ENCODE measurements at regions not wholly inside any gene's neighbourhood (a gene's known extent, or its start where the extent isn't known, plus 50 kb on each side); places are given as distances from the start of the nearest gene placed in this dataset.

DNA sequence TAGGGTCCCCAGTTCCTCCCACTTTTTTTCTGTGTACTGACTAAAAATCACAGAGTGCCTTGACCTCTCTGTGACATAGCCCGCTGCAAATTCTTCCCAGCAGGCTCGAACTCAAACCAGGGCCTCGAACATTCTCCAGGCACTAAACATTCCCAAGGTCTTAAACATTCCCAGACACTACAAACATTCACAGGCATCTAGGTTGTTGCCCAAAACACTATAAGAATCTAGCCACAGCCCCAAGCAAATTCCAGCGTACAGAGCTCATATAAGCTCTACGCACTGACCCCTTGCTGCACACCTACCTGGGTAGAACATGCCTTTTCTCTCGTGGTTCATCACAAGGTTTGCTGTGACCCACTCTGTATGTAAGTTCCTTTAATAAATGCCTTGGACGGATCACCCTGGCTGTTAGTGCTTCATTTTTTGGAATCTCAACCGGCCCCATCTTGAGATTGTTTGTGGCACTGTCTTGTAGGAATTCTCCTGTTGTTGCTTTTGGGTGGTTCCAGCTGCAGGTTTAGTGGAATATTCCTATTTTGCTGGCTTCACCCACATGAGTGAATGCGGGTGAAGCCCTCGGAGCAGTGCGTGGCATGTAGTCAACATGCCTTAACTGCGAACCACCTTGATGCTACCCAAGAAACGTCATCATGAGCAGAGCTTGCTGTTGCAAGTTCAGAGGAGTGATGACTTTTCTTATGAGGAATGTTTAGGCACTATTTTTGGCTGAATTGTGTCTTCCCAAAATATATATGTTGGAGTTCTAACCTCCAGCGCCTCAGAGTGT lies 230.0 kb downstream of the HS3ST1 start:
- no peak for DNase-seq
- ChIA-PET POLR2A (no interaction called here), CTCF (no interaction called here)
- H3K27ac Mint-ChIP-seq (ENCODE audit: unreplicated experiment) = no peak overlapping the region
- intact Hi-C loops (cut with micrococcal nuclease; ENCODE audit: unreplicated experiment) = no loop called here
- no peaks in the 10 kb centered on the region for H3K27me3 Mint-ChIP-seq (ENCODE audit: insufficient read depth, unreplicated experiment)
- Histone ChIP-seq H3K4me1 (no peaks in the 10 kb centered on the region), H3K36me3 (ENCODE audit: control insufficient read depth, insufficient read depth, low read length) (no peaks in the 10 kb centered on the region), H3K9me3 (no peaks in the 10 kb centered on the region), H3K4me3 (ENCODE audit: low read depth, low read length) (no peak overlapping the region), H3K27me3 (replicated peaks; ENCODE audit: control insufficient read depth, insufficient read depth, low read length) (no peaks in the 10 kb centered on the region)
- BruUV-seq (replicated peaks) = no TSS peak
- no peaks in the 10 kb centered on the region for H3K4me1 Mint-ChIP-seq (ENCODE audit: low read depth, unreplicated experiment)
- H3K4me3 Mint-ChIP-seq (ENCODE audit: unreplicated experiment) = no peak overlapping the region
- H3K36me3 Mint-ChIP-seq (ENCODE audit: insufficient read depth, unreplicated experiment) = no peaks in the 10 kb centered on the region
- no peak for TF ChIP-seq CTCF (IDR thresholded peaks at IDR 0.05; ENCODE audit: insufficient read depth in 1 of 2, low read depth in 1 of 2, low read length in 1 of 2, severe bottlenecking in 1 of 2, unreplicated experiment in 1 of 2)
- H3K9me3 Mint-ChIP-seq (ENCODE audit: unreplicated experiment) = no peaks in the 10 kb centered on the region

DNA sequence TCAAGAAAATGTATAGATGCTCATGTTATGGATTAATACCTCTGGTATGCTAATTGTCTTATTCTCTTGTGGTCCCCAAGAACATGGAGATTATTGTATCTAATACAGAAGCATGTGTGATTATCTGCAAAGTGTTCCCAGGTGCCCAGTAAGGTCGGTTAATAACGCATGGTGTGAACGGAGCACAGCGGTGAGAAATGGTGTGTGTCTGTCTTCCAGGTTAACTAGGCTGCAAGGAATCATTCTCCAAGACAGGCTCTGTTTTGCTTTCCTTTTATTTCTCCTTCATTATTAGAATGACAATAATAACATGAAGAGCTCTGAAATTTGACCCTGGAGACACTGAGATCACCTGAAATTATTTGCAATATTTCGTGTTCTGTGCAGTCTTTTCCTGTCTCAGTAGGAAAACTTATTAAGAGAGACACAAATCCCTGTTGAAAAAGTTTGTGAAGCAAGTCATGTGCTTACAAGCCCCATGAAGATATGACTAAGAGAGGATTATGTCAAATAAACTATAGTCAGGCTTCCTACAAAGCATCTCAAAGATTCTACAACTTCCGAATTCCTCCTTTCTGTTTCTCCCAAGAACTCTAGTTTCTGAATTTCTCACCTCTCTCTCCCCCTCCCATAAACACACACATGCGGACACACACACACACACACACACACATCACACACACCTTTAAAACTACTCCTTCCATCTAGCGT lies 230.9 kb downstream of the HS3ST1 start:
- no peak for TF ChIP-seq CTCF (IDR thresholded peaks at IDR 0.05; ENCODE audit: insufficient read depth in 1 of 2, low read depth in 1 of 2, low read length in 1 of 2, severe bottlenecking in 1 of 2, unreplicated experiment in 1 of 2)
- no peaks in the 10 kb centered on the region for H3K27me3 ChIP-seq (replicated peaks; ENCODE audit: control insufficient read depth, insufficient read depth, low read length)
- BruUV-seq (replicated peaks) = no TSS peak

GRCh38 chr4:11196927-11197522 lies 231.7 kb downstream of the HS3ST1 start:
- ChIA-PET POLR2A (no interaction called here), CTCF (no interaction called here)
- Histone ChIP-seq H3K4me1 (no peaks in the 10 kb centered on the region), H3K36me3 (ENCODE audit: control insufficient read depth, insufficient read depth, low read length) (no peaks in the 10 kb centered on the region), H3K27me3 (replicated peaks; ENCODE audit: control insufficient read depth, insufficient read depth, low read length) (no peaks in the 10 kb centered on the region), H3K9me3 (no peaks in the 10 kb centered on the region), H3K4me3 (ENCODE audit: low read depth, low read length) (no peak overlapping the region)
- BruUV-seq (replicated peaks) = no TSS peak
- no peak for TF ChIP-seq CTCF (IDR thresholded peaks at IDR 0.05; ENCODE audit: insufficient read depth in 1 of 2, low read depth in 1 of 2, low read length in 1 of 2, severe bottlenecking in 1 of 2, unreplicated experiment in 1 of 2)
- Mint-ChIP-seq H3K36me3 (ENCODE audit: insufficient read depth, unreplicated experiment) (no peaks in the 10 kb centered on the region), H3K27me3 (ENCODE audit: insufficient read depth, unreplicated experiment) (no peaks in the 10 kb centered on the region), H3K9me3 (ENCODE audit: unreplicated experiment) (no peaks in the 10 kb centered on the region), H3K4me1 (ENCODE audit: low read depth, unreplicated experiment) (no peaks in the 10 kb centered on the region), H3K4me3 (ENCODE audit: unreplicated experiment) (no peak overlapping the region), H3K27ac (ENCODE audit: unreplicated experiment) (no peak overlapping the region)
- DNase-seq = no peak
- intact Hi-C loops (cut with micrococcal nuclease; ENCODE audit: unreplicated experiment) = no loop called here

More for the DNA sequence above, 230.9 kb downstream of the HS3ST1 start:
- H3K4me3 Mint-ChIP-seq (ENCODE audit: unreplicated experiment) = no peak overlapping the region
- H3K4me1 Mint-ChIP-seq (ENCODE audit: low read depth, unreplicated experiment) = no peaks in the 10 kb centered on the region
- no peak overlapping the region for H3K4me3 ChIP-seq (ENCODE audit: low read depth, low read length)
- intact Hi-C loops (cut with micrococcal nuclease; ENCODE audit: unreplicated experiment) = no loop called here
- no peak for DNase-seq
- ChIA-PET POLR2A (no interaction called here), CTCF (no interaction called here)
- no peaks in the 10 kb centered on the region for H3K9me3 Mint-ChIP-seq (ENCODE audit: unreplicated experiment)
- no peaks in the 10 kb centered on the region for H3K27me3 Mint-ChIP-seq (ENCODE audit: insufficient read depth, unreplicated experiment)
- no peaks in the 10 kb centered on the region for H3K4me1 ChIP-seq
- no peaks in the 10 kb centered on the region for H3K36me3 Mint-ChIP-seq (ENCODE audit: insufficient read depth, unreplicated experiment)
- H3K36me3 ChIP-seq (ENCODE audit: control insufficient read depth, insufficient read depth, low read length) = no peaks in the 10 kb centered on the region
- H3K27ac Mint-ChIP-seq (ENCODE audit: unreplicated experiment) = no peak overlapping the region
- H3K9me3 ChIP-seq = no peaks in the 10 kb centered on the region
